Mammary epithelial cell (primary cell): ENCODE measurements at regions not wholly inside any gene's neighbourhood (a gene's known extent, or its start where the extent isn't known, plus 50 kb on each side); places are given as distances from the start of the nearest gene placed in this dataset.

Source experiments
- EZH2 ChIP-seq: IDR thresholded peaks from 2 replicates; pipeline ENCODE4 v1.6.1; 2012; ENCODE audit warnings: low read length, inconsistent platforms, borderline replicate concordance
- TF ChIP-seq, protein P1 (sequence below), 2 donors: IDR thresholded peaks in 1 of 2; conservative IDR thresholded peaks in 1 of 2; 2 replicates each; pipeline ENCODE4 v1.5.1; 2011 to 2012; ENCODE audit warnings: inconsistent platforms in 2 of 2, low read length in 2 of 2, mild to moderate bottlenecking in 2 of 2, control low read depth in 1 of 2, low read depth in 1 of 2; ENCODE audit not compliant: insufficient read depth in 1 of 2; ENCODE audit errors: extremely low read depth in 1 of 2

DNA sequence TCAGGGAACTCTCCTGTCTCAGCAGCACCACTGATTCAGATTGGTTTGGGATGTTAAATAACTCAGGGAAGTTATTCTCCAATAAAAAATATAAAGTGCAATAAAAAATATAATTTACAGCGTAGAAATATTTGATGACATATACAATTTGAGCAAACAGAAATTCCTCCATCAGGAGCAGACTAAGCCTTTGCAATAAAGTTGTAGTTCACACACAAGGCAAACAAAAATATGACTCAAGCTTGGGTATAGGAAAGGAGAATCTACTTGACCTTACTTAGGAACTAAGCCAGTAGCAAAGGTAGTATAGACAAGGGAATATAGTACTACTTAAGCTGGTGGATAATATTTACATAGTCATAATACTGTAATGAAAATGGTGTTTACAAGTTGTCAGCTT is 264.1 kb downstream of the KIF21A start:
- TF ChIP-seq, protein P1, sequence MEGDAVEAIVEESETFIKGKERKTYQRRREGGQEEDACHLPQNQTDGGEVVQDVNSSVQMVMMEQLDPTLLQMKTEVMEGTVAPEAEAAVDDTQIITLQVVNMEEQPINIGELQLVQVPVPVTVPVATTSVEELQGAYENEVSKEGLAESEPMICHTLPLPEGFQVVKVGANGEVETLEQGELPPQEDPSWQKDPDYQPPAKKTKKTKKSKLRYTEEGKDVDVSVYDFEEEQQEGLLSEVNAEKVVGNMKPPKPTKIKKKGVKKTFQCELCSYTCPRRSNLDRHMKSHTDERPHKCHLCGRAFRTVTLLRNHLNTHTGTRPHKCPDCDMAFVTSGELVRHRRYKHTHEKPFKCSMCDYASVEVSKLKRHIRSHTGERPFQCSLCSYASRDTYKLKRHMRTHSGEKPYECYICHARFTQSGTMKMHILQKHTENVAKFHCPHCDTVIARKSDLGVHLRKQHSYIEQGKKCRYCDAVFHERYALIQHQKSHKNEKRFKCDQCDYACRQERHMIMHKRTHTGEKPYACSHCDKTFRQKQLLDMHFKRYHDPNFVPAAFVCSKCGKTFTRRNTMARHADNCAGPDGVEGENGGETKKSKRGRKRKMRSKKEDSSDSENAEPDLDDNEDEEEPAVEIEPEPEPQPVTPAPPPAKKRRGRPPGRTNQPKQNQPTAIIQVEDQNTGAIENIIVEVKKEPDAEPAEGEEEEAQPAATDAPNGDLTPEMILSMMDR (conservative IDR thresholded peaks at IDR 0.05 in 1 of 2, IDR thresholded peaks at IDR 0.05 in 1 of 2; ENCODE audit: extremely low read depth in 1 of 2, insufficient read depth in 1 of 2, low read depth in 1 of 2, low read length in 2 of 2), result no peak
- no peak for TF ChIP-seq EZH2
